Ishikawa (cell line): ENCODE measurements at regions not wholly inside any gene's neighbourhood (a gene's known extent, or its start where the extent isn't known, plus 50 kb on each side); places are given as distances from the start of the nearest gene placed in this dataset.

Source experiments
- CEBPB ChIP-seq: IDR thresholded peaks from 2 replicates; pipeline ENCODE4 v1.6.1; 2012
- CREB1 ChIP-seq: IDR thresholded peaks from 2 replicates; pipeline ENCODE4 v1.6.1; 2012; ENCODE audit warnings: low read depth
- EGR1 ChIP-seq: IDR thresholded peaks from 2 replicates; pipeline ENCODE4 v1.6.1; 2012
- EP300 ChIP-seq: IDR thresholded peaks from 2 replicates; pipeline ENCODE4 v1.6.1; 2012; ENCODE audit warnings: borderline replicate concordance
- FOXM1 ChIP-seq: IDR thresholded peaks from 2 replicates; pipeline ENCODE4 v1.6.1; 2012; ENCODE audit warnings: low read depth, borderline replicate concordance
- NFIC ChIP-seq: IDR thresholded peaks from 2 replicates; pipeline ENCODE4 v1.6.1; 2012
- RAD21 ChIP-seq: IDR thresholded peaks from 2 replicates; pipeline ENCODE4 v1.6.1; 2012; ENCODE audit warnings: low read depth
- TAF1 ChIP-seq: IDR thresholded peaks from 2 replicates; pipeline ENCODE4 v1.6.1; 2012; ENCODE audit warnings: low read depth, mild to moderate bottlenecking
- TCF12 ChIP-seq: IDR thresholded peaks from 2 replicates; pipeline ENCODE4 v1.6.1; 2012; ENCODE audit warnings: low read depth
- TEAD4 ChIP-seq: IDR thresholded peaks from 2 replicates; pipeline ENCODE4 v1.6.1; 2012
- YY1 ChIP-seq: IDR thresholded peaks from 2 replicates; pipeline ENCODE4 v1.6.1; 2012; ENCODE audit warnings: low read depth
- ZBTB7A ChIP-seq: IDR thresholded peaks from 2 replicates; pipeline ENCODE4 v1.6.1; 2012; ENCODE audit warnings: low read depth
- TF ChIP-seq, protein P1 (sequence below): IDR thresholded peaks from 2 replicates; pipeline ENCODE4 v1.6.1; 2012; ENCODE audit warnings: low read depth, mild to moderate bottlenecking
- TF ChIP-seq, protein P2 (sequence below): IDR thresholded peaks from 2 replicates; pipeline ENCODE4 v1.6.1; 2012
- TF ChIP-seq, protein P3 (sequence below): IDR thresholded peaks from 2 replicates; pipeline ENCODE4 v1.6.1; 2012

DNA sequence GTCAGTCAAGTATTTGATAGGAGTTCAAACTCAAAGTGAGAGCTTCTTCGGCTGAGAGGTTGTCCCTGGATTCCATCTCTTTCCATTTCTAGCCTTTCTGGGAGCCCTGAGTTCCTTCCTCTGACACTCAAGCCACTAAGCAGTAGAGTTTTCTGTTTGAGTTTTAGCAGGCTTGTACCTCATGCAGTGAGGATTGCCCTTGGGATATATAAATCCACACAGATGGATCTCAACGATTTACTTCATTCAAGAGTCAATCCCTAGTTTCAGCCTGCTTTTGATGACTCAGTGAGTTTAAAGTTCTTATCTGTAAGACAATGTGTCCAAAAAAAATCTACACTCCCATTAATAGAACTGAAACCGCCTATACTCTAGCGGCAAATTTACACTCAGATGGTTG is 2240.9 kb upstream of the WWC1 start:
- TF ChIP-seq TEAD4 (no peak), CREB1 (no peak), RAD21 (no peak), EGR1 (no peak), TAF1 (no peak), NFIC (no peak)
- TF ChIP-seq, protein P1, sequence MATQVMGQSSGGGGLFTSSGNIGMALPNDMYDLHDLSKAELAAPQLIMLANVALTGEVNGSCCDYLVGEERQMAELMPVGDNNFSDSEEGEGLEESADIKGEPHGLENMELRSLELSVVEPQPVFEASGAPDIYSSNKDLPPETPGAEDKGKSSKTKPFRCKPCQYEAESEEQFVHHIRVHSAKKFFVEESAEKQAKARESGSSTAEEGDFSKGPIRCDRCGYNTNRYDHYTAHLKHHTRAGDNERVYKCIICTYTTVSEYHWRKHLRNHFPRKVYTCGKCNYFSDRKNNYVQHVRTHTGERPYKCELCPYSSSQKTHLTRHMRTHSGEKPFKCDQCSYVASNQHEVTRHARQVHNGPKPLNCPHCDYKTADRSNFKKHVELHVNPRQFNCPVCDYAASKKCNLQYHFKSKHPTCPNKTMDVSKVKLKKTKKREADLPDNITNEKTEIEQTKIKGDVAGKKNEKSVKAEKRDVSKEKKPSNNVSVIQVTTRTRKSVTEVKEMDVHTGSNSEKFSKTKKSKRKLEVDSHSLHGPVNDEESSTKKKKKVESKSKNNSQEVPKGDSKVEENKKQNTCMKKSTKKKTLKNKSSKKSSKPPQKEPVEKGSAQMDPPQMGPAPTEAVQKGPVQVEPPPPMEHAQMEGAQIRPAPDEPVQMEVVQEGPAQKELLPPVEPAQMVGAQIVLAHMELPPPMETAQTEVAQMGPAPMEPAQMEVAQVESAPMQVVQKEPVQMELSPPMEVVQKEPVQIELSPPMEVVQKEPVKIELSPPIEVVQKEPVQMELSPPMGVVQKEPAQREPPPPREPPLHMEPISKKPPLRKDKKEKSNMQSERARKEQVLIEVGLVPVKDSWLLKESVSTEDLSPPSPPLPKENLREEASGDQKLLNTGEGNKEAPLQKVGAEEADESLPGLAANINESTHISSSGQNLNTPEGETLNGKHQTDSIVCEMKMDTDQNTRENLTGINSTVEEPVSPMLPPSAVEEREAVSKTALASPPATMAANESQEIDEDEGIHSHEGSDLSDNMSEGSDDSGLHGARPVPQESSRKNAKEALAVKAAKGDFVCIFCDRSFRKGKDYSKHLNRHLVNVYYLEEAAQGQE = no peak
- TF ChIP-seq, protein P2, sequence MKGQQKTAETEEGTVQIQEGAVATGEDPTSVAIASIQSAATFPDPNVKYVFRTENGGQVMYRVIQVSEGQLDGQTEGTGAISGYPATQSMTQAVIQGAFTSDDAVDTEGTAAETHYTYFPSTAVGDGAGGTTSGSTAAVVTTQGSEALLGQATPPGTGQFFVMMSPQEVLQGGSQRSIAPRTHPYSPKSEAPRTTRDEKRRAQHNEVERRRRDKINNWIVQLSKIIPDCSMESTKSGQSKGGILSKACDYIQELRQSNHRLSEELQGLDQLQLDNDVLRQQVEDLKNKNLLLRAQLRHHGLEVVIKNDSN = no peak

DNA sequence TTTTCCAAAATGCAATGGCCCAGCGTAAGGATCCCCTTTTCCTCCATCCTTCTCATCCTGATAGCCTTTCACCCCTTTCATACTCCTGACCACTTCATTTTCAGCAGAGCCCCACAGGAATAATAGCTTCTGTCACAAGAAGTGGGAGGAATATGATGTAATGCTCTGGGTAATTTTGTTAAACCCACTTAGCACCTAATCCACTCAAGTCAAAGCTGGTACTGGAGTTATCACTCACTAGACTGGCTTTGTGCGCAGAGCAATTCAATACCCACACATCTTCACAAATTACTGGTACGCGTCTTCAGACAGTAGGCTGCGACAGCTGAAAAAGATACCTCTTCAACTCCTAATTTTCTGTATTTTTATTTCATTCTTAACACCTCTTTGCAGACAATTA is 2232.8 kb upstream of the WWC1 start:
- TF ChIP-seq ZBTB7A (no peak), EP300 (no peak), RAD21 (no peak), TEAD4 (no peak), TCF12 (no peak), FOXM1 (no peak), NFIC (no peak), CEBPB (no peak), YY1 (no peak)
- TF ChIP-seq, protein P1 = no peak
- TF ChIP-seq, protein P2 = no peak

DNA sequence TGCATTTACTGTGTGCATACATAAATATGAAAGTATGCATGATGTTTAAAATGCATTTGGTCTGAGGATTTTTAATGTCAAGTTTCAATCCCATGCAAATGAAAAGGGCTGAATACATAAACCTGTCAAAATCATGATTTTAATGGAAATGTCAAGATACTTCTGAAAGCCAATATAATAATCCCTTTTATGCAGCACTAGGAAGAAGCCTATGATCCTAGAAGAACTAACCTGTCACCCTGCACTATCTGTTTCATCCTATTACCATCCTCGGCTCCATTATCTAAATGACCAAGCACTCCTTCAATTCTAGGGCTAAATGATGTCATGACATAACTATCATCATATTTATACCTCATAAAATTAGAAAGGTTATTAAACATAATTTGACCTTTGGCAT is 2229.4 kb upstream of the WWC1 start:
- TF ChIP-seq FOXM1 (no peak), CREB1 (no peak), EGR1 (no peak), ZBTB7A (no peak), YY1 (no peak), RAD21 (no peak), NFIC (no peak), TAF1 (no peak), TEAD4 (no peak)
- TF ChIP-seq, protein P1 = no peak
- TF ChIP-seq, protein P3, sequence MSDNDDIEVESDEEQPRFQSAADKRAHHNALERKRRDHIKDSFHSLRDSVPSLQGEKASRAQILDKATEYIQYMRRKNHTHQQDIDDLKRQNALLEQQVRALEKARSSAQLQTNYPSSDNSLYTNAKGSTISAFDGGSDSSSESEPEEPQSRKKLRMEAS = no peak

DNA sequence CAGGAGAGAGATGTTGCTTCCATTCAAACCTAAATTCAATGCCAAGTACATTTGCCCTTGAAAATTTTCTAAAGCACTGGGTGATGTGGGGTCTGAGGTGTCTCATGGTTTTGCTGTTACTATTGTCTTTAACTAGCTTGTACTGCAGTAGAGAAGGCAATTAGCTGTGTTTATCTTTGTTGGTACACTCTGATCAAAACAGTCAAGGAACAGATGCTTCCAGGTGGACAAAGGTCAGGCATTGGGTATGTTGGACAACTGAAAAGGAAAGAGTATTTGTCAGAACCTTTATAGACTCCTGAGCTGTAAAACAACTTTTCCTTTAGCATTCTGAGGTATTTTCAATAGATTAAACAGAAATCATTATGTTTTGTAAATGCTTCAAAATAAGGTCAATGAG is 2228.7 kb upstream of the WWC1 start:
- TF ChIP-seq CEBPB (no peak), EGR1 (no peak), NFIC (no peak)
- TF ChIP-seq, protein P1 = no peak
